IPS-18a (cell line): ENCODE measurements at regions not wholly inside any gene's neighbourhood (a gene's known extent, or its start where the extent isn't known, plus 50 kb on each side); places are given as distances from the start of the nearest gene placed in this dataset.

ENCODE experiments used
- H3K27ac ChIP-seq: one replicate; pipeline ENCODE4 v1.5.1; 2013; ENCODE audit warnings: low read length
- H3K27me3 ChIP-seq: one replicate; pipeline ENCODE4 v1.6.1; 2013; ENCODE audit warnings: mild to moderate bottlenecking, low read length; ENCODE audit not compliant: control insufficient read depth, insufficient read depth
- H3K36me3 ChIP-seq: one replicate; pipeline ENCODE4 v1.6.1; 2013; ENCODE audit warnings: low read depth, low read length; ENCODE audit not compliant: control insufficient read depth
- H3K4me1 ChIP-seq: one replicate; pipeline ENCODE4 v1.6.1; 2013; ENCODE audit warnings: low read depth, low read length; ENCODE audit not compliant: control insufficient read depth
- H3K4me3 ChIP-seq: one replicate; pipeline ENCODE4 v1.5.1; 2013; ENCODE audit warnings: low read length
- H3K9ac ChIP-seq: one replicate; pipeline ENCODE4 v1.6.1; 2013; ENCODE audit warnings: mild to moderate bottlenecking, low read length, moderate library complexity
- H3K9me3 ChIP-seq: one replicate; pipeline ENCODE4 v1.6.1; 2013; ENCODE audit warnings: low read depth, low read length; ENCODE audit not compliant: control insufficient read depth

GRCh38 chr6:141017941-141018340 lies 1114.8 kb upstream of the GJE1 start:
- no peak overlapping the region for H3K4me3 ChIP-seq
- H3K9ac ChIP-seq, result no peak overlapping the region
- no peak overlapping the region for H3K27ac ChIP-seq
- no peaks in the 10 kb centered on the region for H3K9me3 ChIP-seq
- no peaks in the 10 kb centered on the region for H3K4me1 ChIP-seq
- no peaks in the 10 kb centered on the region for H3K36me3 ChIP-seq
- no peaks in the 10 kb centered on the region for H3K27me3 ChIP-seq

- Histone ChIP-seq H3K4me1 (no peaks in the 10 kb centered on the region), H3K9ac (no peak overlapping the region), H3K27me3 (no peaks in the 10 kb centered on the region), H3K36me3 (no peaks in the 10 kb centered on the region), H3K4me3 (no peak overlapping the region), H3K9me3 (no peaks in the 10 kb centered on the region), H3K27ac (no peak overlapping the region)
Measured at GRCh38 chr6:141000917-141001316, 1131.8 kb upstream of the GJE1 start.

GRCh38 chr6:140993515-140993914 lies 1139.2 kb upstream of the GJE1 start:
- H3K27ac ChIP-seq, result no peak overlapping the region
- H3K36me3 ChIP-seq, result no peaks in the 10 kb centered on the region
- no peaks in the 10 kb centered on the region for H3K9me3 ChIP-seq
- H3K9ac ChIP-seq, result no peak overlapping the region
- H3K27me3 ChIP-seq, result no peaks in the 10 kb centered on the region
- H3K4me3 ChIP-seq, result no peak overlapping the region
- no peaks in the 10 kb centered on the region for H3K4me1 ChIP-seq

GRCh38 chr6:140992678-140993077 lies 1140.0 kb upstream of the GJE1 start:
- H3K27me3 ChIP-seq, result no peaks in the 10 kb centered on the region
- no peaks in the 10 kb centered on the region for H3K4me1 ChIP-seq
- H3K9ac ChIP-seq, result no peak overlapping the region
- H3K36me3 ChIP-seq, result no peaks in the 10 kb centered on the region
- no peak overlapping the region for H3K4me3 ChIP-seq
- no peak overlapping the region for H3K27ac ChIP-seq
- no peaks in the 10 kb centered on the region for H3K9me3 ChIP-seq

GRCh38 chr6:140988780-140989179 lies 1143.9 kb upstream of the GJE1 start:
- Histone ChIP-seq H3K9ac (no peak overlapping the region), H3K4me1 (no peaks in the 10 kb centered on the region), H3K27ac (no peak overlapping the region), H3K4me3 (no peak overlapping the region), H3K9me3 (no peaks in the 10 kb centered on the region), H3K36me3 (no peaks in the 10 kb centered on the region), H3K27me3 (no peaks in the 10 kb centered on the region)

- Histone ChIP-seq H3K9ac (no peak overlapping the region), H3K4me1 (no peaks in the 10 kb centered on the region), H3K27ac (no peak overlapping the region), H3K4me3 (no peak overlapping the region), H3K27me3 (no peaks in the 10 kb centered on the region), H3K36me3 (no peaks in the 10 kb centered on the region), H3K9me3 (no peaks in the 10 kb centered on the region)
Measured at GRCh38 chr6:140987364-140988155, 1145.2 kb upstream of the GJE1 start.

- Histone ChIP-seq H3K4me3 (no peak overlapping the region), H3K27me3 (no peaks in the 10 kb centered on the region), H3K36me3 (no peaks in the 10 kb centered on the region), H3K4me1 (no peaks in the 10 kb centered on the region), H3K9me3 (no peaks in the 10 kb centered on the region), H3K9ac (no peak overlapping the region), H3K27ac (no peak overlapping the region)
Measured at GRCh38 chr6:140985679-140986275, 1146.9 kb upstream of the GJE1 start.

- H3K9ac ChIP-seq, result no peak overlapping the region
- no peaks in the 10 kb centered on the region for H3K9me3 ChIP-seq
- no peaks in the 10 kb centered on the region for H3K4me1 ChIP-seq
- no peak overlapping the region for H3K27ac ChIP-seq
- no peaks in the 10 kb centered on the region for H3K27me3 ChIP-seq
- no peaks in the 10 kb centered on the region for H3K36me3 ChIP-seq
- H3K4me3 ChIP-seq, result no peak overlapping the region
Measured at GRCh38 chr6:140980265-140980887, 1152.3 kb upstream of the GJE1 start.

GRCh38 chr6:140979642-140980091 lies 1153.1 kb upstream of the GJE1 start:
- no peaks in the 10 kb centered on the region for H3K4me1 ChIP-seq
- no peak overlapping the region for H3K4me3 ChIP-seq
- H3K27me3 ChIP-seq, result no peaks in the 10 kb centered on the region
- no peak overlapping the region for H3K27ac ChIP-seq
- H3K9me3 ChIP-seq, result no peaks in the 10 kb centered on the region
- H3K36me3 ChIP-seq, result no peaks in the 10 kb centered on the region
- no peak overlapping the region for H3K9ac ChIP-seq

- H3K4me3 ChIP-seq, result no peak overlapping the region
- no peaks in the 10 kb centered on the region for H3K36me3 ChIP-seq
- H3K27ac ChIP-seq, result no peak overlapping the region
- H3K9ac ChIP-seq, result no peak overlapping the region
- H3K9me3 ChIP-seq, result no peaks in the 10 kb centered on the region
- no peaks in the 10 kb centered on the region for H3K4me1 ChIP-seq
- H3K27me3 ChIP-seq, result no peaks in the 10 kb centered on the region
Measured at GRCh38 chr6:140977403-140977802, 1155.3 kb upstream of the GJE1 start.

GRCh38 chr6:140976806-140977205 lies 1155.9 kb upstream of the GJE1 start:
- Histone ChIP-seq H3K27ac (no peak overlapping the region), H3K4me3 (no peak overlapping the region), H3K4me1 (no peaks in the 10 kb centered on the region), H3K36me3 (no peaks in the 10 kb centered on the region), H3K9ac (no peak overlapping the region), H3K9me3 (no peaks in the 10 kb centered on the region), H3K27me3 (no peaks in the 10 kb centered on the region)
